H1 (cell line): ENCODE measurements at regions not wholly inside any gene's neighbourhood (a gene's known extent, or its start where the extent isn't known, plus 50 kb on each side); places are given as distances from the start of the nearest gene placed in this dataset.

ENCODE experiments used
- CHD7 ChIP-seq: fragments of 300-600 bp; sonication (generic); IDR thresholded peaks from 2 replicates; pipeline ENCODE4 v1.7.1; 2012; ENCODE audit warnings: low read length, moderate library complexity, mild to moderate bottlenecking, inconsistent platforms; ENCODE audit not compliant: insufficient replicate concordance
- TCF12 ChIP-seq: IDR thresholded peaks from 2 replicates; pipeline ENCODE4 v1.6.1; 2011; ENCODE audit warnings: low read depth, mild to moderate bottlenecking, low read length

DNA sequence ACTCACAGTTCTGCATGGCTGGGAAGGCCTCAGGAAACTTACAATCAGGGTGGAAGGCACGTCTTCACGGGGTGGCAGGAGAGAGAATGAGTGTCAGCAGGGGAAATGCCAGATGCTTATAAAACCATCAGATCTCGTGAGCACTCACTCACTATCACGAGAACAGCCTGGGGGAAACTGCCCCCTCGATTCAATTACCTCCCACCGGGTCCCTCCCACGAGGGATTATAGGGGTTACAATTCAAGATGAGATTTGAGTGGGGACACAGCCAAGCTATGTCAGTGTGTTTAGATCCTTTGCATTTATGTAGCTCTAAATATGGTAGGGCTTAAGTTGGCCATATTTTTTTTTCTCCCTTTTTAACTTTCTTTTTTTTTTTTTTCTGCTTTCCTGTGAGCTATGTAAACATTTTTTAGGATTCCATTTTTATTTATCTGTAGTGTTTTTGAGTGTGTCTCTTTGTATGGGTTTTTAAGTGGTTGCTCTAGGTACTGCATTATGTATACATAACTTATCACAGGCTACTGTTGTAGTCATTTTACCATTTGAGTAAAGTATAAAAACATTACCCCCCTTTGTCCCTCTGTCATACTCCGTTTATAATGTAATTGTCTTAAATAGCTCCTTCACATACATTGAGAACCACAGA is 79.0 kb downstream of the ADRA2C start (continued):
- no peak for TF ChIP-seq CHD7
- TF ChIP-seq TCF12: no peak
